Esophagus (tissue), 2 donors: ENCODE measurements at regions not wholly inside any gene's neighbourhood (a gene's known extent, or its start where the extent isn't known, plus 50 kb on each side); places are given as distances from the start of the nearest gene placed in this dataset.
"Not testable (repeated sequence)": the region's sequence is repeated elsewhere in the genome, so short reads cannot be mapped to it uniquely, and the experiment has no call there.

Experiments
- H3K27ac ChIP-seq, 2 donors: one replicate each; pipeline ENCODE4 v1.5.1; 2013; ENCODE audit warnings: low read depth in 2 of 2, mild to moderate bottlenecking in 2 of 2, inconsistent platforms in 1 of 2, low read length in 1 of 2, moderate library complexity in 1 of 2
- H3K27me3 ChIP-seq, 2 donors: one replicate each; pipeline ENCODE4 v1.6.1; 2013; ENCODE audit warnings: low read length in 2 of 2, control low read depth in 1 of 2, mild to moderate bottlenecking in 1 of 2; ENCODE audit not compliant: insufficient read depth in 2 of 2, control insufficient read depth in 1 of 2
- H3K36me3 ChIP-seq, 2 donors: one replicate each; pipeline ENCODE4 v1.6.1; 2013; ENCODE audit warnings: low read length in 1 of 2; ENCODE audit not compliant: control insufficient read depth in 2 of 2, insufficient read depth in 2 of 2
- H3K4me1 ChIP-seq, 2 donors: one replicate each; pipeline ENCODE4 v1.6.1; 2013; ENCODE audit warnings: low read length in 1 of 2; ENCODE audit not compliant: control insufficient read depth in 2 of 2, insufficient read depth in 2 of 2
- H3K4me3 ChIP-seq, 2 donors: one replicate each; pipeline ENCODE4 v1.5.1; 2013; ENCODE audit warnings: low read length in 2 of 2, mild to moderate bottlenecking in 2 of 2, low read depth in 1 of 2, moderate library complexity in 1 of 2
- H3K9me3 ChIP-seq, 2 donors: one replicate each; pipeline ENCODE4 v1.6.1; 2013; ENCODE audit warnings: mild to moderate bottlenecking in 2 of 2, low read depth in 1 of 2, low read length in 1 of 2, moderate library complexity in 1 of 2; ENCODE audit not compliant: control insufficient read depth in 2 of 2, insufficient read depth in 1 of 2
- WGBS, 2 donors: extraction: QIAGEN DNeasy Blood & Tissue Kit; methylation state at CpG; one replicate each; pipeline ENCODE4 v1.1.7; 2013; 5-methylcytosine and 5-hydroxymethylcytosine counted together
- donor health status: healthy with polysubstance abuse.
- donor health status: Bipolar disorder and iron deficiency.

GRCh38 chr2:41027095-41027494 is 575.2 kb upstream of the SLC8A1 start:
- Histone ChIP-seq H3K4me1 (no peaks in the 10 kb centered on the region), H3K9me3 (no peaks in the 10 kb centered on the region), H3K4me3 (no peak overlapping the region), H3K27ac (no peak overlapping the region), H3K27me3 (no peaks in the 10 kb centered on the region), H3K36me3 (no peaks in the 10 kb centered on the region)
- 74 to 82% methylated on average over 3 of the region's 3 CpGs for WGBS, 2 donors

GRCh38 chr2:41031282-41031681 is 579.4 kb upstream of the SLC8A1 start:
- Histone ChIP-seq H3K4me3 (no peak overlapping the region), H3K4me1 (no peaks in the 10 kb centered on the region), H3K27ac (no peak overlapping the region), H3K9me3 (no peaks in the 10 kb centered on the region), H3K36me3 (no peaks in the 10 kb centered on the region), H3K27me3 (no peaks in the 10 kb centered on the region)

DNA sequence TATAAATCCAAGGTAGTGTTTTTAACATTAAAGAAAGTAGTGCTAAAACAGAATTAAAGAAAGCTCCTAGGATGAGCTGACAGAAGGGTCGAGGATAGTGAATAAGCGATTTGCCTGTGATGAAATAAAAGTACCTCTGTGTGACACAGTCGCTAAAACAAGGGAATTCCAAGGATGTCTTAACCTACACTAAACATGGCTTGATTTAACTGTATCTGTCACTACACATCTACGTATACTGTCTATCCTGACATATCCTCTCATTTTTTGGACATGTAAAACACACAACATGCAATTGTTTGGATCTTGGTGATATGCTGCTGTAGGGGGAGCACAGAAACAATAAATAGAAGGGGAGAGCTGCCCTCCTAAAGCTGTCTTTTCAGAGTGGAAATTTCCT is 580.8 kb upstream of the SLC8A1 start:
- Histone ChIP-seq H3K27ac (no peak overlapping the region), H3K9me3 (no peaks in the 10 kb centered on the region), H3K4me1 (no peaks in the 10 kb centered on the region), H3K36me3 (no peaks in the 10 kb centered on the region), H3K4me3 (no peak overlapping the region), H3K27me3 (no peaks in the 10 kb centered on the region)
- 78 to 86% methylated on average over 4 of the region's 4 CpGs for WGBS, 2 donors

DNA sequence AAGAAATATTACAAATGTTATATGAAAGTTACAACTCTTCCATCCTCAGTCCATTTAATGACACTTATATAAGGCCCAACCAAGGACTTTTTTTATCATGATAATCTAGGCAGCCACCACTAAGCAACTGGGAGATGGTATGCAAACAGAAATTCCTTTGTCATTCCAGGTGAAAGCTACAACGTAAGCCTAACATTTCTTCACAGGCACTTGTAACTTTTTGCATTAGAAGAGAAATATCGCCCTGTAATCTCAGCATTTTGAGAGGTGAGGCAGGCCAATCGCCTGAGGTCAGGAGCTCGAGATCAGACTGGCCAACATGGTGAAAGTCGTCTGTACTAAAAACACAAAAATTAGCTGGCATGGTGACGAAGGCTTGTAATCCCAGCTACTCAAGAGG is 581.2 kb upstream of the SLC8A1 start:
- Histone ChIP-seq H3K27me3 (no peaks in the 10 kb centered on the region), H3K27ac (no peak overlapping the region), H3K36me3 (no peaks in the 10 kb centered on the region), H3K4me3 (no peak overlapping the region), H3K4me1 (no peaks in the 10 kb centered on the region), H3K9me3 (no peaks in the 10 kb centered on the region)
- WGBS, 2 donors: 81 to 89% methylated on average over 6 of the region's 6 CpGs

- Histone ChIP-seq H3K4me1 (no peaks in the 10 kb centered on the region), H3K27me3 (no peaks in the 10 kb centered on the region), H3K9me3 (no peaks in the 10 kb centered on the region), H3K4me3 (no peak overlapping the region), H3K27ac (no peak overlapping the region), H3K36me3 (no peaks in the 10 kb centered on the region)
Observed at GRCh38 chr2:41038408-41038807, 586.5 kb upstream of the SLC8A1 start.

- H3K9me3 ChIP-seq, H3K4me3 ChIP-seq, H3K27ac ChIP-seq, H3K36me3 ChIP-seq, H3K4me1 ChIP-seq, H3K27me3 ChIP-seq: not testable (repeated sequence)
- 81% methylated on average over 10 of the region's 10 CpGs for WGBS, 2 donors
Observed at GRCh38 chr2:41039750-41040149, 587.9 kb upstream of the SLC8A1 start.

DNA sequence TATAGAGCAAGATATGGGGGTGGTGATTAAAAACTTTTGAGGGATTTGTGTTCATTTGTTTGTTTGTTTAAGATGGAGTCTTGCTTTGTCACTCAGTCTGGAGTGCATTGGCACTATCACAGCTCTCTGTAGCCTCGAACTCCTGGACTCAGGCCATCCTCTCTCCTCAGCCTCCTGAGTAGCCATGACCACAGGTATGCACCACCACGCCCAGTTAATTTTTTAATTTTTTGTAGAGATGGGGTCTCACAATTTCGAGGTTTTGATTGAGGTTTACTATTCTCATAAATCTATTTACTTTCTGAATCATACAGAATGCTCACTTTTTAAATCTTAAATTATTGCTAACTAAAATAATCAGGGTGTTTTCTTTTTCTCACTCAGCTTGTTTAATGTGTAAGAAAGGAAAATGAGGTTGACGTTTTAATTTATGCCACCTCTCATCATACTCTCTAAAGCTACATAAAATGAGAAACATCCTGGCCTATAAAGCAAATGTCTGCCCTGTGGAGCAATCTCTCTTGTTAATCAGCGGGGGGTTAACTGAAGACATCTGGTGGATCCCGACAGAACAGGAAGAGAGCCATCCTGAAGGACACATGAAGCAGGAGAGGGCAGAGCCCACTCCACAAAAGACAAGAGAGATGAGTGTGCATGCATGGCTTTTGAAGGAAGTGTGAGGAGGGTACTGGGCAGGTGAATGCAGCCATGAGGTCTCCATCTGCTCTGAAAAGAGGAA is 589.1 kb upstream of the SLC8A1 start:
- Histone ChIP-seq H3K27ac (no peak overlapping the region), H3K27me3 (no peaks in the 10 kb centered on the region), H3K9me3 (no peaks in the 10 kb centered on the region), H3K4me1 (no peaks in the 10 kb centered on the region), H3K36me3 (no peaks in the 10 kb centered on the region), H3K4me3 (no peak overlapping the region)
- WGBS, 2 donors: 66 to 72% methylated on average over 6 of the region's 6 CpGs

DNA sequence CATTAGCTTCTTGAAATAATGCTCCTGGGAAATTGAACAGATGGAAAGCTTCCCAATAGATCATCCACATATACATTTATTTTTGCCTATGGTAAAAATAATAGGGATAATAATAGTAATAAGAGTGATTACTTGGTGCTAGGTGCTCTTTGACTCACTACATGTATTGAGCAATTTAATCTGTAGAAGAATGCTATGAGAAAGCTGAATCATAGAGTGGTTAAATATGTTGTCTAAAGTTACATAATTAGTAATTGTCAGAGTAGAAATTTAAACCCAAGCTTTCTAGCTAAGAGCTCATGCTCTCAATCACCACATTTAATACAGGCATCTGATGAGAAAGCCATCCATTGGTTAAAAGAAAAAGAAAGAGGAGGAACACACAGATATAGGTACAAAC is 590.5 kb upstream of the SLC8A1 start:
- Histone ChIP-seq H3K4me3 (no peak overlapping the region), H3K9me3 (no peaks in the 10 kb centered on the region), H3K27me3 (no peaks in the 10 kb centered on the region), H3K27ac (no peak overlapping the region), H3K4me1 (no peaks in the 10 kb centered on the region), H3K36me3 (no peaks in the 10 kb centered on the region)

DNA sequence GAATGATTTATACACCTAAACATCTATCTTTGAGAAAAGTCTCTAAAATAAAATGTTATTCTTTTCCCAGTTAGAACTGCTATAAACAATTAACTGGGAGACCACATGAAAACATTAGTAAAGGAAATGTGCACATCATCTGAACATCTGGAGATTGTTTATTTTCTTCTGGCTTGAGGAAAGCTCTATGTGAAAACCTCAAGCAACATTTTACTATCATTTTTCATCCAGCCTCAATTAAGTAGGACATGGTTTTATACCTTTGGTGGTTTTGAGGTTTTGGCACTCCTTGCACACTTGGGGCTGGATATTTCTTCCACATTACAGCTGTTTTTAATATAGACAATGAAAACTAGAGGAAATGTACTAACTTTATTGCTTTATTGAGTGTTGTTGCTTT is 609.5 kb upstream of the SLC8A1 start:
- Histone ChIP-seq H3K4me1 (no peaks in the 10 kb centered on the region), H3K36me3 (no peaks in the 10 kb centered on the region), H3K4me3 (no peak overlapping the region), H3K27ac (no peak overlapping the region), H3K27me3 (no peaks in the 10 kb centered on the region), H3K9me3 (no peaks in the 10 kb centered on the region)

- no peaks in the 10 kb centered on the region for H3K27me3 ChIP-seq
- 80 to 96% methylated on average over 1 of the region's 1 CpG for WGBS, 2 donors
- no peaks in the 10 kb centered on the region for H3K4me1 ChIP-seq
- no peak overlapping the region for H3K27ac ChIP-seq
- no peaks in the 10 kb centered on the region for H3K36me3 ChIP-seq
- H3K4me3 ChIP-seq: no peak overlapping the region
- no peaks in the 10 kb centered on the region for H3K9me3 ChIP-seq
Observed at GRCh38 chr2:41062336-41062735, 610.4 kb upstream of the SLC8A1 start.
